Vagina (tissue), 2 donors: ENCODE measurements at regions not wholly inside any gene's neighbourhood (a gene's known extent, or its start where the extent isn't known, plus 50 kb on each side); places are given as distances from the start of the nearest gene placed in this dataset.

Experiments used
- POLR2A ChIP-seq, 2 donors: fragments of 450-650 bp; IDR thresholded peaks; one replicate each; pipeline ENCODE4 v1.6.1; 2017; ENCODE audit warnings: antibody characterized with exemption in 2 of 2, mild to moderate bottlenecking in 2 of 2, moderate library complexity in 2 of 2
- POLR2AphosphoS5 ChIP-seq, 2 donors: sonication (generic); formaldehyde crosslinking; IDR thresholded peaks; one replicate each; pipeline ENCODE4 v1.9.0; 2017; ENCODE audit warnings: antibody characterized with exemption in 2 of 2, mild to moderate bottlenecking in 2 of 2, low read depth in 1 of 2; ENCODE audit not compliant: insufficient read depth in 1 of 2
- TF ChIP-seq, protein P1 (sequence below), 3 experiments: fragments of 450-650 bp in 2 of 3; fragments of 200-600 bp in 1 of 3; sonication (generic) in 1 of 3; IDR thresholded peaks; one replicate each; pipeline ENCODE4 v1.5.1; 2017 to 2019; ENCODE audit warnings: antibody characterized with exemption in 3 of 3, mild to moderate bottlenecking in 2 of 3, moderate library complexity in 2 of 3

DNA sequence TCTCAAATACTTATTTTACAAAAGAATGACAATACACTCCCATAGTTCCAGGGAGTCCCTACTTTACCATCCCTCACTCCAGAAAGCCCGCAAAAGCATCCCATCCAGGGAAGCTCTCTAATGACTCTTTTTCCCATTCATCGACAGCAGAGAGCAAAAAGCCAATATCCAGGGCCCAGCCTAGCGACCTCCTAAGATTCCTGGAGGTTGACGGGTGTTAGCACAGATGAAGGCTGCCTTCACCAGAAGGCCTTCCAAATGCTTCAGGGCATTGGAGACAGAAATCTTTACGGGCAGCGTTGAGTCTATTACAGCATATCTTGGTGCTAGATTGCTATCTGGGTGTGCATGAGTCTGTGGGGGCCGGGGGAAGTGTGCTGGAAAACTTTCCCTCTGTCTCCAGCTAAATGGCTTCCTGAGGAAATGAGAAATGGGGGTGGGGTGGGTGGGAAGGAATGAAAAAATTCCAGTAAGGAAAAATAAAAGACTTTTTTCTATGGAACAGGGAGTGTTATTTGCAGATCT lies 136.6 kb downstream of the PROX1 start:
- TF ChIP-seq, protein P1, sequence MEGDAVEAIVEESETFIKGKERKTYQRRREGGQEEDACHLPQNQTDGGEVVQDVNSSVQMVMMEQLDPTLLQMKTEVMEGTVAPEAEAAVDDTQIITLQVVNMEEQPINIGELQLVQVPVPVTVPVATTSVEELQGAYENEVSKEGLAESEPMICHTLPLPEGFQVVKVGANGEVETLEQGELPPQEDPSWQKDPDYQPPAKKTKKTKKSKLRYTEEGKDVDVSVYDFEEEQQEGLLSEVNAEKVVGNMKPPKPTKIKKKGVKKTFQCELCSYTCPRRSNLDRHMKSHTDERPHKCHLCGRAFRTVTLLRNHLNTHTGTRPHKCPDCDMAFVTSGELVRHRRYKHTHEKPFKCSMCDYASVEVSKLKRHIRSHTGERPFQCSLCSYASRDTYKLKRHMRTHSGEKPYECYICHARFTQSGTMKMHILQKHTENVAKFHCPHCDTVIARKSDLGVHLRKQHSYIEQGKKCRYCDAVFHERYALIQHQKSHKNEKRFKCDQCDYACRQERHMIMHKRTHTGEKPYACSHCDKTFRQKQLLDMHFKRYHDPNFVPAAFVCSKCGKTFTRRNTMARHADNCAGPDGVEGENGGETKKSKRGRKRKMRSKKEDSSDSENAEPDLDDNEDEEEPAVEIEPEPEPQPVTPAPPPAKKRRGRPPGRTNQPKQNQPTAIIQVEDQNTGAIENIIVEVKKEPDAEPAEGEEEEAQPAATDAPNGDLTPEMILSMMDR (IDR thresholded peaks at IDR 0.05): no peak
- TF ChIP-seq POLR2A (IDR thresholded peaks at IDR 0.05) (no peak), POLR2AphosphoS5 (IDR thresholded peaks at IDR 0.05; ENCODE audit: insufficient read depth in 1 of 2, low read depth in 1 of 2) (no peak)
